Esophagus squamous epithelium (tissue), 5 donors: ENCODE measurements at regions not wholly inside any gene's neighbourhood (a gene's known extent, or its start where the extent isn't known, plus 50 kb on each side); places are given as distances from the start of the nearest gene placed in this dataset.

Source experiments
- DNase-seq: peaks from one replicate; lab custom pipeline; 2025; lab: John Stamatoyannopoulos, UW
- H3K27ac ChIP-seq, 4 donors: fragments of 200-600 bp; sonication (generic); one replicate each; pipeline ENCODE4 v1.5.1; 2016 to 2019; ENCODE audit warnings: mild to moderate bottlenecking in 1 of 4
- H3K27me3 ChIP-seq, 4 donors: fragments of 200-600 bp; sonication (generic); 1 replicate in 3 of 4; 2 replicates in 1 of 4; pipeline versions ENCODE4 v1.5.1 to v1.6.0; 2017 to 2021; ENCODE audit warnings: antibody characterized with exemption in 1 of 4
- H3K36me3 ChIP-seq, 3 donors: fragments of 200-600 bp; sonication (generic); one replicate each; pipeline ENCODE4 v1.5.1; 2016 to 2019
- H3K4me1 ChIP-seq, 3 donors: fragments of 200-600 bp; sonication (generic); one replicate each; pipeline ENCODE4 v1.5.1; 2017 to 2019
- H3K4me3 ChIP-seq, 4 donors: fragments of 200-600 bp; sonication (generic); 1 replicate in 3 of 4; 2 replicates in 1 of 4; pipeline ENCODE4 v1.5.1; 2016 to 2019; ENCODE audit warnings: mild to moderate bottlenecking in 2 of 4, moderate library complexity in 1 of 4
- H3K9me3 ChIP-seq, 3 donors: fragments of 200-600 bp; sonication (generic); one replicate each; pipeline ENCODE4 v1.5.1; 2016 to 2019
- CTCF ChIP-seq, 6 experiments: fragments of 450-650 bp in 4 of 6; fragments of 200-600 bp in 2 of 6; sonication (generic) in 2 of 6; IDR thresholded peaks; one replicate each; pipeline ENCODE4 v1.5.1; 2016 to 2019; ENCODE audit warnings: antibody characterized with exemption in 6 of 6, mild to moderate bottlenecking in 4 of 6, moderate library complexity in 4 of 6
- POLR2A ChIP-seq, 4 donors: fragments of 450-650 bp; IDR thresholded peaks; one replicate each; pipeline ENCODE4 v1.6.1; 2017; ENCODE audit warnings: antibody characterized with exemption in 4 of 4, mild to moderate bottlenecking in 4 of 4, moderate library complexity in 3 of 4
- WGBS, 2 donors: methylation state at CpG; one replicate each; pipeline ENCODE4 v1.1.5; 2018; 5-methylcytosine and 5-hydroxymethylcytosine counted together
- intact Hi-C: fragments of 100-400 bp; cut with DNase I; formaldehyde crosslinking; loops from one replicate; pipeline ENCODE4 v1.15.0; 2022
- donor health status: DM: yes; HTN: yes; CAD: no.

- H3K36me3 ChIP-seq = no peaks in the 10 kb centered on the region
- no peaks in the 10 kb centered on the region for H3K27me3 ChIP-seq
- peaks cover 0 to 10% (median 0%) of the 10 kb centered on the region in 3 donors for H3K9me3 ChIP-seq
- 55 to 87% methylated on average over 5 of the region's 5 CpGs for whole genome bisulfite sequencing, 2 donors
- TF ChIP-seq CTCF (IDR thresholded peaks at IDR 0.05) (no peak), POLR2A (IDR thresholded peaks at IDR 0.05) (no peak)
- no peak for DNase-seq
- no peak overlapping the region for H3K4me3 ChIP-seq
- H3K4me1 ChIP-seq = no peaks in the 10 kb centered on the region
- intact Hi-C loops = no loop called here
- no peak overlapping the region for H3K27ac ChIP-seq
Measured at GRCh38 chr2:138415985-138416384, 85.6 kb upstream of the SPOPL start.

GRCh38 chr2:138418453-138418852 lies 83.1 kb upstream of the SPOPL start:
- Histone ChIP-seq H3K9me3 (no peaks in the 10 kb centered on the region), H3K4me1 (peaks cover 3 to 10% (median 3%) of the 10 kb centered on the region in 3 donors), H3K4me3 (no peak overlapping the region), H3K36me3 (no peaks in the 10 kb centered on the region), H3K27me3 (no peaks in the 10 kb centered on the region), H3K27ac (no peak overlapping the region)
- intact Hi-C loops = no loop called here
- no peak for DNase-seq
- TF ChIP-seq POLR2A (IDR thresholded peaks at IDR 0.05) (no peak), CTCF (IDR thresholded peaks at IDR 0.05) (no peak)
- 76 to 89% methylated on average over 2 of the region's 2 CpGs for WGBS, 2 donors

GRCh38 chr2:138421315-138421970 lies 80.1 kb upstream of the SPOPL start:
- Histone ChIP-seq H3K27ac (peak overlapping the region in 2 of 4 donors; percentile 12 to 39), H3K27me3 (no peaks in the 10 kb centered on the region), H3K36me3 (no peaks in the 10 kb centered on the region), H3K4me1 (peaks cover 3 to 10% (median 3%) of the 10 kb centered on the region in 3 donors), H3K4me3 (no peak overlapping the region), H3K9me3 (peaks cover 0 to 7% (median 5%) of the 10 kb centered on the region in 3 donors)
- DNase-seq = no peak
- intact Hi-C loops = no loop called here
- TF ChIP-seq CTCF (IDR thresholded peaks at IDR 0.05) = no peak
- TF ChIP-seq POLR2A (IDR thresholded peaks at IDR 0.05) = no peak
- 28 to 49% methylated on average over 3 of the region's 3 CpGs for WGBS, 2 donors

- Histone ChIP-seq H3K4me3 (no peak overlapping the region), H3K9me3 (peaks cover 0 to 12% (median 8%) of the 10 kb centered on the region in 3 donors), H3K36me3 (no peaks in the 10 kb centered on the region), H3K4me1 (peaks cover 3 to 10% (median 3%) of the 10 kb centered on the region in 3 donors), H3K27me3 (no peaks in the 10 kb centered on the region), H3K27ac (peak overlapping the region in 1 of 4 donors; percentile 12)
- intact Hi-C loops = no loop called here
- no peak for DNase-seq
- no peak for TF ChIP-seq POLR2A (IDR thresholded peaks at IDR 0.05)
- no peak for TF ChIP-seq CTCF (IDR thresholded peaks at IDR 0.05)
Measured at GRCh38 chr2:138421971-138422335, 79.6 kb upstream of the SPOPL start.

GRCh38 chr2:138423198-138423597 lies 78.4 kb upstream of the SPOPL start:
- 85 to 94% methylated on average over 2 of the region's 2 CpGs for WGBS, 2 donors
- Histone ChIP-seq H3K36me3 (no peaks in the 10 kb centered on the region), H3K27ac (no peak overlapping the region), H3K4me3 (no peak overlapping the region), H3K27me3 (no peaks in the 10 kb centered on the region), H3K9me3 (peaks cover 0 to 12% (median 8%) of the 10 kb centered on the region in 3 donors), H3K4me1 (peaks cover 3 to 10% (median 3%) of the 10 kb centered on the region in 3 donors)
- TF ChIP-seq CTCF (IDR thresholded peaks at IDR 0.05) = no peak
- no peak for TF ChIP-seq POLR2A (IDR thresholded peaks at IDR 0.05)
- intact Hi-C loops = no loop called here
- no peak for DNase-seq
